ENCODE measurements at regions not wholly inside any gene's neighbourhood (a gene's known extent, or its start where the extent isn't known, plus 50 kb on each side); places are given as distances from the start of the nearest gene placed in this dataset.

DNA sequence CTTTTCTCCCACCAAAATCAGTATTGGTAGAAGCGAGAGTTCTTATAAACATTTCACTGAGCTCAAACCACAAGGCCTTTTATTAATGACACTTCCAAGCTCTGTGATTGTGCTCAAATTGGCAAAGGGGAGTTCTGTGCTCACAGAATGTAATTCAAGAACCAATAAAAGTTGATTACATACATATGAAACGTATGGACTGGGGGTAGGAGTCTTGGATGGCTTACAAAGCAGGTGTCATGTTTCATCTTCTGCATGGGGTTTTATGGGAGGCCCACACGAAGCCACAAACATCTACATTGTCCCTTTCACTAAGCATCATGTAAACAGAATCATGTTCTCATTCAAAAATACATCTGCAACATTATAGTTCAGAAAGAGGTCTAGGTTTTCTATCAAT lies 828.3 kb downstream of the VRK1 start:
- Histone ChIP-seq H3K36me3 (no peaks in the 10 kb centered on the region), H3K4me3 (no peak overlapping the region), H3K9me3 (no peaks in the 10 kb centered on the region), H3K4me1 (no peaks in the 10 kb centered on the region), H3K9ac (ENCODE audit: low read depth in 2 of 2, low read length in 2 of 2) (no peak overlapping the region), H3K27ac (no peak overlapping the region), H3K27me3 (no peaks in the 10 kb centered on the region)
- TF ChIP-seq, protein P1, sequence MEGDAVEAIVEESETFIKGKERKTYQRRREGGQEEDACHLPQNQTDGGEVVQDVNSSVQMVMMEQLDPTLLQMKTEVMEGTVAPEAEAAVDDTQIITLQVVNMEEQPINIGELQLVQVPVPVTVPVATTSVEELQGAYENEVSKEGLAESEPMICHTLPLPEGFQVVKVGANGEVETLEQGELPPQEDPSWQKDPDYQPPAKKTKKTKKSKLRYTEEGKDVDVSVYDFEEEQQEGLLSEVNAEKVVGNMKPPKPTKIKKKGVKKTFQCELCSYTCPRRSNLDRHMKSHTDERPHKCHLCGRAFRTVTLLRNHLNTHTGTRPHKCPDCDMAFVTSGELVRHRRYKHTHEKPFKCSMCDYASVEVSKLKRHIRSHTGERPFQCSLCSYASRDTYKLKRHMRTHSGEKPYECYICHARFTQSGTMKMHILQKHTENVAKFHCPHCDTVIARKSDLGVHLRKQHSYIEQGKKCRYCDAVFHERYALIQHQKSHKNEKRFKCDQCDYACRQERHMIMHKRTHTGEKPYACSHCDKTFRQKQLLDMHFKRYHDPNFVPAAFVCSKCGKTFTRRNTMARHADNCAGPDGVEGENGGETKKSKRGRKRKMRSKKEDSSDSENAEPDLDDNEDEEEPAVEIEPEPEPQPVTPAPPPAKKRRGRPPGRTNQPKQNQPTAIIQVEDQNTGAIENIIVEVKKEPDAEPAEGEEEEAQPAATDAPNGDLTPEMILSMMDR (IDR thresholded peaks at IDR 0.05): no peak
- DNase-seq: no peak
- intact Hi-C loops (cut with DNase I): no loop called here

GRCh38 chr14:97626088-97626487 lies 828.9 kb downstream of the VRK1 start:
- Histone ChIP-seq H3K36me3 (no peaks in the 10 kb centered on the region), H3K27me3 (no peaks in the 10 kb centered on the region), H3K9ac (ENCODE audit: low read depth in 2 of 2, low read length in 2 of 2) (no peak overlapping the region), H3K9me3 (no peaks in the 10 kb centered on the region), H3K4me3 (no peak overlapping the region), H3K27ac (no peak overlapping the region), H3K4me1 (no peaks in the 10 kb centered on the region)
- intact Hi-C loops (cut with DNase I): no loop called here
- no peak for DNase-seq
- TF ChIP-seq, protein P1 (IDR thresholded peaks at IDR 0.05): no peak

GRCh38 chr14:97630249-97630648 lies 833.1 kb downstream of the VRK1 start:
- TF ChIP-seq, protein P1 (IDR thresholded peaks at IDR 0.05): no peak
- H3K4me1 ChIP-seq: no peaks in the 10 kb centered on the region
- DNase-seq: no peak
- H3K27me3 ChIP-seq: no peaks in the 10 kb centered on the region
- no peaks in the 10 kb centered on the region for H3K36me3 ChIP-seq
- no peak overlapping the region for H3K4me3 ChIP-seq
- H3K9me3 ChIP-seq: no peaks in the 10 kb centered on the region
- H3K27ac ChIP-seq: no peak overlapping the region
- intact Hi-C loops (cut with DNase I): no loop called here
- H3K9ac ChIP-seq (ENCODE audit: low read depth in 2 of 2, low read length in 2 of 2): no peak overlapping the region

DNA sequence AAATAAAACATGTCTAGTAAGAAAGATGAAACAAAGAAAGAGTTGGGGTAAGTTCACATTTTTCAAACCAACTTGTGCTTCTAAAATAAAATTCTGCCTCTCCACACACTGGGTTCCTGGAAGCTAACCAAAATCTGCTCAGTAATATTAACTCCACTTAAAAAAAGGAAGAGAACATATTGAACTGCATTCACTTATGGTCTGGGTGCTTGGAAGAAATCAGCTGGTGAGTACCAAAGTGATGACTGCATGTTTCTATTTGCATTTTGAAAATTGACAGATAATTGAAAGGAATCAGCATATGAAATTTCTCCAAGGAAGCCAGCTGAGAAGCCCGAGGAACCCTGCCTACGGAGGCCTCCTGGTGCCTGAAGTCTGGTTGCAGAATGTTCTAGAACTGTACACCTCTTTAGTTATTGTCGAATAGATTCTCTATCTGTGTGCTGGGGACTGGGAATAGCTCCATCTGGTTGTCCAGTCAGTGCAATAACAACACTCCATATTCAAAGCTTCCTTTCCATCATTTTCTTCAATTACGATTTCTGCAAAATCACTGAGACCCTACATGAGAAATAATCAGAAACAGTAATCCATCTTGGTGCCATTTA lies 836.1 kb downstream of the VRK1 start:
- DNase-seq: no peak
- Histone ChIP-seq H3K4me1 (no peaks in the 10 kb centered on the region), H3K36me3 (no peaks in the 10 kb centered on the region), H3K27me3 (no peaks in the 10 kb centered on the region), H3K4me3 (no peak overlapping the region), H3K27ac (no peak overlapping the region), H3K9me3 (no peaks in the 10 kb centered on the region), H3K9ac (ENCODE audit: low read depth in 2 of 2, low read length in 2 of 2) (no peak overlapping the region)
- TF ChIP-seq, protein P1 (IDR thresholded peaks at IDR 0.05): no peak
- intact Hi-C loops (cut with DNase I): no loop called here

DNA sequence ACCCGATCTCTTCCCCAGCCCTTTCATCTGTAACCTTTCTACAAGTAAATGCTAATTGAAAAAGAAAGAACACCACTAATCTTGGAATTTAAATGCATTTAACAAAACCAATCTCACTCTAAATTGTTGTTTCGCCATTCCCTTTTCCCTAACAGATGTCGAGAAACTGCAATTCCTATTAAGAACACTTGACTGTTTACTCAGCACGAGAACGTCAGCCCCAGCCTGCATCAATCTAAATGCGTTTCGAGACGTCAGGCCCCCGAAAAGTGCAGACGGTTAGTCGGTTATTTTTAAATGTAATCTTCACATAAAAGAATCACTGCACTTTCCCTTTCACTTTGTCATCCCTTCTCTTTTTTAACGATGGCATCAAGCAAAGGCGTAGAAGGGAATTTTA lies 837.6 kb downstream of the VRK1 start:
- H3K4me3 ChIP-seq: no peak overlapping the region

More for the DNA sequence above, 837.6 kb downstream of the VRK1 start:
- intact Hi-C loops (cut with DNase I): no loop called here
- TF ChIP-seq, protein P1 (IDR thresholded peaks at IDR 0.05): no peak
- no peaks in the 10 kb centered on the region for H3K27me3 ChIP-seq
- H3K4me1 ChIP-seq: no peaks in the 10 kb centered on the region
- H3K36me3 ChIP-seq: no peaks in the 10 kb centered on the region
- H3K9ac ChIP-seq (ENCODE audit: low read depth in 2 of 2, low read length in 2 of 2): no peak overlapping the region
- no peak for DNase-seq
- H3K9me3 ChIP-seq: no peaks in the 10 kb centered on the region
- no peak overlapping the region for H3K27ac ChIP-seq

Measured in colonic mucosa (tissue), 4 donors.